HG03457 (cell line): ENCODE measurements at regions not wholly inside any gene's neighbourhood (a gene's known extent, or its start where the extent isn't known, plus 50 kb on each side); places are given as distances from the start of the nearest gene placed in this dataset.
"Not testable (repeated sequence)": the region's sequence is repeated elsewhere in the genome, so short reads cannot be mapped to it uniquely, and the experiment has no call there.

ENCODE experiments used
- ATAC-seq: cut with Tn5 transposase; IDR thresholded peaks from one replicate; pipeline ENCODE4 v1.9.1; 2021; ENCODE audit warnings: moderate number of reproducible peaks; ENCODE audit not compliant: unreplicated experiment

DNA sequence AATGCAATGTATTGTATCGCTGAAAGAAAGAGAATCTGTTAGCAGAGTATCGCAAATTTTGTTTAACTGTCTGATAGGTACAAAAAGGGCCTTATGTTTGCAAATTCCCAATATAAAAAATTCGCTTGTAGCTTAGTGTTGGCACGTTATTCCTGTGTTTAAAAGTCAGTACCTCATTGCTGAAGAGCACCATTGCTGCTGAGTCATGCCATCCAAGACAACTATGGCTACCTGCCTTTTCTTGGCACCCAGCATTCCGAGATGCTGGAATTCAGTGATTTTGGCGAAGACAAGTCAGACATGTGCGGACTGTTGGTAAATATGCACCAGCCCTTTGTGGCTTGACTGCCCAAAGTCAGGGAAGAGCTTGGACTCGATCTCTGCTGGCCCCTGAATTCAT, 149.5 kb upstream of the EEA1 start:
- ATAC-seq, result no peak

DNA sequence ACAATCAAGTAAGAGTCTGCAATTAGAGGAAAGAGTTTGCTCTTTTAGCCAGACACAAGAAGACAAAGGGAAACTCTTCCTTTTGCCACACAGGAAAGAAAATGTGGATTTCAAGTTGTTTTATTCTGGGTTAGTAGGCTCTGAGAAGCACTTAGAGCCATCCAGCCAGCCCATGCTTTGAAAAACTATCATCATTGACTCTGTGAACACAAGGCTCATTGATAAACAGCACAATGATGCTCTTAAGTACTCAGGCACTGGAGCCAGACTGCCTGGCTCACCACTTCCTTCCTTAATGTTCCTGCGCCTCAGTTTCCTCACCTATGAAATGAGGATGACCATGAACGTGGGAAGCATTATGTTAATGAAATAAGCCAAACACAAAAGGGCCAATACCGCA, 150.2 kb upstream of the EEA1 start:
- no peak for ATAC-seq

DNA sequence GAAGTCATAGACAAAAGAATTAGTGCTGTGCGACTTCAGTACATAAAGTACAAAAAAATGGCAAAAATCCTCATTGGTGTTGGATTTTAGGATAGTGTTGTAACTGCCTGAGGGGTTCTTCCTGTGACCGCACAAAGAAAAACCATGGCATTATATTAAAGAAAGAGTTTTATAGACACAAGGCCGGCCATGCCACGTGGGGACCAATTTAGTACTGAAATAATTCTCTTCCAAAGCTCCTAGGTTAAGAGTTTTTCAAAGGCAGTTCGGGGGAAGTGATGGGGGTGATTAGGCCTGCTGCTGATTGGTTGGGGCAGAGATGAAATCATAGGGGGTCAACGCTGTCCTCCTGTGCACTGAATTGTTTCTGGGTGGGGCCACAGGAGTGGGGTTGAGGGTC, 150.9 kb upstream of the EEA1 start:
- ATAC-seq, result no peak

- no peak for ATAC-seq
Observed at GRCh38 chr12:93080452-93080851, 151.4 kb upstream of the EEA1 start.

- ATAC-seq, result no peak
Observed at GRCh38 chr12:93080994-93081809, 152.1 kb upstream of the EEA1 start.

GRCh38 chr12:93081810-93082165, 152.7 kb upstream of the EEA1 start:
- ATAC-seq, result no peak

- ATAC-seq, result no peak
Observed at GRCh38 chr12:93085383-93086287, 156.5 kb upstream of the EEA1 start.

DNA sequence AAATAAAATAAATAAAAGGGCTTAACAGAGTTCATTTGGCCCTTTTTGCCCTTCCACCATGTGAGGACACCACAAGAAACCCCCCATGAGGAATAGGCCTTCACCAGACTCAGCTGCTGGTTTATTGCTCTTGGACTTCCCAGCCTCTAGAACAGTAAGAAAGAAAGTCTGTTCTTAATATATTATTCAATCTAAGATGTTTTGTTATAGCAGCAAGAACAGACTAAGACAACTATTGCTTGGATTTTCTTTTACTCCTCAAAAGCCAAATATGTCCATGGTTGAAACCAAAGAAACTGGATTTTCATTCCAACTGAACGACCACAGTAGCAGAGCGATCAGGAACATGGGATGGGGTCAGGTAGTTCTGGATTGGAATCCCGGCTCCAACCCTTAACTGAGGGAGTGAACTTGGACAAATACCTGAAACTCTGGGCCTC, 157.2 kb upstream of the EEA1 start:
- no peak for ATAC-seq

DNA sequence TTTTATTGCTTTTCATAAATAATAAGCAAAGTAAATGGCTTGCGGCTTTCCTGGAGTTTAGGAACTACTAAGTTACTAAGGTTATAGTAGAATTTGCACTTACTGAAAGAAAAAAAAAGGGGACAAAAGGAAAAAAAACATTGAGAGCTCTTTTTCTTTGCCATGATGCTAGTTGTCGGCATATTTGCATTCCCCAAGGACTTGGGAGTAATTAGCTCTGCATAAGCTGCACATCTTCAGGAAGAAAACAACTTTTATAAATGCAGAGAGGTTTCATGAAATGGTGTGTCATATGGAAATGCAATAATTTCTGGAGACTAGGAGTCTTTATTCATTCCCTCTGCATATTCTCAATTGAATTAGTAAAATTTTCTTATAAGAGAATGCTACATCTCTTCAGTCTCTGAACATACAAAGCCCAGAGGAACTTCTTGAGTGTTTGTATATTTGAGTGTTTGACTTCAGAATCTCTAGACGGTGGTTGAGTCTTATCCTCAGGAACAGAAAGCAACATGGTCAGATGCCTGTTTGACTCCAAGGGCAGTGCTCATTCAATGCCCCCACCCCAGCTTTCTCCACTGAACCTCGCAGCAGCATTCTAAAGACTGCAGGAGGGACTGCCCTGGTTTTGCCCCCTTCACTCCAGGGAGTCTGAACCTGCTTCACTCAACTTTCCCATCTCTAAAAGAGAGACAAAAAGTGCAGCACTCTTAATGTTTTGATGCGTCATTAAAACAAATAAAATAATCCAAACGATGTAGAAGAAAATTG, 158.9 kb upstream of the EEA1 start:
- no peak for ATAC-seq

- ATAC-seq, result no peak
Observed at GRCh38 chr12:93089805-93090569, 160.9 kb upstream of the EEA1 start.

- ATAC-seq, result no peak
Observed at GRCh38 chr12:93090731-93091172, 161.7 kb upstream of the EEA1 start.

- ATAC-seq, result no peak
Observed at GRCh38 chr12:93091886-93092648, 163.0 kb upstream of the EEA1 start.

DNA sequence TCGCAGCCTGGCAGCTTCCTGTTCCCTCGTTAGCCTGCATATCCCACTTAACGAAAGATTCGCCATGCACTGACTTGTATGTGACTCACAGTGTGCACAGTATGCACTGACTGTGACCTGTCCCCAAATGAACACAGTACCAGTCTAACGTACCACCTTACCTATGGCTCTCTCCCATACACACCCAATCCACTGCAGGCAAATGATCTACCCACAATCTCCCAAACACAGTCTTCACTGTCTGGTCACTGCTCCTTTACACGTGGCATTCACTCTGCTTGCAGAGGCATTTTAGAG, 163.5 kb upstream of the EEA1 start:
- ATAC-seq, result no peak

DNA sequence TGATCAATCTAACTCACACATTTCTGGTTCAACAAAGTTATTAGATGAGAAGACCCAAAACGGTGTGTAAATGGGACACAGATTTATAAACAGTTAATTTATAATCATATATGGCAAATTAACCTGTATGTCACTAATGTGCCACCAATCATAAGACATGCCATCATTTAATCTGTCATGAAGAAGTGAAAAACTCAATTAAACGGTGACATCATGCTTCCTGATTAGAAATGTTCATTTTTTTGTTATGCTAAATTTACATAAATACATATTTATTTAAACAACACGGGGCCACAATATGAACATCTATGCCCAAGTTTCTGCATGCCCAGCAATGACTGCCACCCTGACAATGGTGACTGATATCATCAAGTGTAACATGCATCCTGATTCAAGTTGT, 164.1 kb upstream of the EEA1 start:
- ATAC-seq, result no peak

GRCh38 chr12:93094222-93094621, 165.1 kb upstream of the EEA1 start:
- not testable (repeated sequence) for ATAC-seq

- ATAC-seq, result peak; percentile 82
Observed at GRCh38 chr12:93094988-93095737, 166.1 kb upstream of the EEA1 start.

- no peak for ATAC-seq
Observed at GRCh38 chr12:93097417-93097816, 168.3 kb upstream of the EEA1 start.

GRCh38 chr12:93098077-93098476, 169.0 kb upstream of the EEA1 start:
- no peak for ATAC-seq

GRCh38 chr12:93099792-93100191, 170.7 kb upstream of the EEA1 start:
- ATAC-seq, result no peak
